H1 (cell line): ENCODE measurements at regions not wholly inside any gene's neighbourhood (a gene's known extent, or its start where the extent isn't known, plus 50 kb on each side); places are given as distances from the start of the nearest gene placed in this dataset.

ENCODE experiments used
- BCL11A ChIP-seq, 2 experiments: IDR thresholded peaks; one replicate each; pipeline ENCODE4 v1.6.1; 2011; ENCODE audit warnings: low read depth in 2 of 2, low read length in 2 of 2, mild to moderate bottlenecking in 2 of 2
- CHD7 ChIP-seq: fragments of 300-600 bp; sonication (generic); IDR thresholded peaks from 2 replicates; pipeline ENCODE4 v1.7.1; 2012; ENCODE audit warnings: low read length, moderate library complexity, mild to moderate bottlenecking, inconsistent platforms; ENCODE audit not compliant: insufficient replicate concordance
- FOSL1 ChIP-seq: IDR thresholded peaks from 2 replicates; pipeline ENCODE4 v1.6.1; 2011; ENCODE audit warnings: mild to moderate bottlenecking, low read depth, low read length, moderate library complexity; ENCODE audit not compliant: insufficient read depth
- GABPA ChIP-seq: IDR thresholded peaks from 2 replicates; pipeline ENCODE4 v1.6.1; 2011; ENCODE audit warnings: mild to moderate bottlenecking, low read length, moderate library complexity, borderline replicate concordance; ENCODE audit not compliant: insufficient read depth
- KDM4A ChIP-seq: IDR thresholded peaks from one replicate; pipeline ENCODE4 v1.7.1; 2012; ENCODE audit warnings: low read depth, mild to moderate bottlenecking, moderate library complexity, low read length, inconsistent platforms; ENCODE audit not compliant: severe bottlenecking
- RFX5 ChIP-seq: IDR thresholded peaks from 2 replicates; pipeline ENCODE4 v1.6.1; 2011; ENCODE audit warnings: low read depth, low read length, improper control_type of control experiment, borderline replicate concordance
- SP2 ChIP-seq: IDR thresholded peaks from 2 replicates; pipeline ENCODE4 v1.6.1; 2012; ENCODE audit warnings: mild to moderate bottlenecking, low read length, inconsistent platforms
- TCF12 ChIP-seq: IDR thresholded peaks from 2 replicates; pipeline ENCODE4 v1.6.1; 2011; ENCODE audit warnings: low read depth, mild to moderate bottlenecking, low read length

- TF ChIP-seq CHD7 (no peak), FOSL1 (no peak), BCL11A (IDR thresholded peaks at IDR 0.05; ENCODE audit: low read depth in 2 of 2, low read length in 2 of 2) (no peak), SP2 (no peak), KDM4A (no peak), TCF12 (no peak), RFX5 (no peak), GABPA (no peak)
These were observed 133.0 kb upstream of the PTCH1 start (continued) for GRCh38 chr9:95649801-95650213.
